ENCODE measurements at regions not wholly inside any gene's neighbourhood (a gene's known extent, or its start where the extent isn't known, plus 50 kb on each side); places are given as distances from the start of the nearest gene placed in this dataset.

DNA sequence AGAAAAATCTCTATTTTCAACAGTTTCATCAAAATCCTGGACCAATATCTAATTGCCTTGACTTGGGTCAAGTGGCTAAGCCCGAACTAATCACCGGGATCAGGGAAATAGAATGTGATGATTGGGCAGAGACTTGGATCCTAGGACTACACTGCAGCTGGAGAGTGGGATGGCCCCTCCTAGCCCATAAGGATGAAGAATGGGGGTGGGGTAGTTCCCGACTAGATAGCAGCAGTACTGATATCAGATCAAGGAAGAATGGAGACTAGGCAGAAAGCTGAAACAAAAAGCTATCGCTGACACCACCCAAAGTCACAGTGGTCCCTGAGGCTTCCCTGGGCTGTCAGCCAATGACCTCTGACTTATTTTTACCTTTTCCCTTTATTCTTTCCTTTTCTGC lies 160.4 kb upstream of the PHYHIPL start:
- no peaks in the 10 kb centered on the region for H4K20me1 ChIP-seq (replicated peaks; ENCODE audit: control insufficient read depth, extremely low read depth, insufficient read depth, low read length)
- H3K9ac ChIP-seq (replicated peaks; ENCODE audit: extremely low read depth, insufficient read depth, low read length) = no peak overlapping the region
- ChIA-PET CTCF (no interaction called here), POLR2A (no interaction called here)
- intact Hi-C loops (cut with micrococcal nuclease) = no loop called here
- H3K79me2 ChIP-seq (ENCODE audit: control insufficient read depth, insufficient read depth, low read length) = no peaks in the 10 kb centered on the region
- no peaks in the 10 kb centered on the region for H3K36me3 ChIP-seq (ENCODE audit: control insufficient read depth in 2 of 2, extremely low read depth in 1 of 2, insufficient read depth in 2 of 2, low read length in 2 of 2)
- H3K4me3 ChIP-seq (replicated peaks in 1 of 3; ENCODE audit: insufficient read depth in 1 of 3, low read depth in 1 of 3, low read length in 3 of 3) = no peak overlapping the region
- H3K27ac ChIP-seq (ENCODE audit: insufficient read depth, low read depth, low read length) = no peak overlapping the region
- no peak overlapping the region for H2AFZ ChIP-seq (ENCODE audit: low read depth, low read length)
- TF ChIP-seq FOS (IDR thresholded peaks at IDR 0.05; ENCODE audit: borderline replicate concordance, insufficient read depth, low read length) = no peak
- dilution Hi-C loops (cut with MboI; ENCODE audit: extremely low pct_ligation_motif_present, low sequenced_read_pairs) = no loop called here
- no peaks in the 10 kb centered on the region for H3K4me1 ChIP-seq (ENCODE audit: control insufficient read depth, extremely low read depth, insufficient read depth, low read length)
- BruUV-seq (replicated peaks) = no TSS peak
- DNase-seq (ENCODE audit: low read depth, low spot score) (no peak), FAIRE-seq (no peak)
- H3K27me3 ChIP-seq (ENCODE audit: control insufficient read depth in 2 of 2, insufficient read depth in 2 of 2, low read length in 2 of 2) = no peaks in the 10 kb centered on the region
- no peak overlapping the region for H3K4me2 ChIP-seq (ENCODE audit: insufficient read depth, low read length)
- H3K9me1 ChIP-seq (replicated peaks; ENCODE audit: control insufficient read depth, extremely low read depth, insufficient read depth, low read length) = no peaks in the 10 kb centered on the region
- no peaks in the 10 kb centered on the region for H3K9me3 ChIP-seq (replicated peaks; ENCODE audit: control insufficient read depth, insufficient read depth, low read length)

DNA sequence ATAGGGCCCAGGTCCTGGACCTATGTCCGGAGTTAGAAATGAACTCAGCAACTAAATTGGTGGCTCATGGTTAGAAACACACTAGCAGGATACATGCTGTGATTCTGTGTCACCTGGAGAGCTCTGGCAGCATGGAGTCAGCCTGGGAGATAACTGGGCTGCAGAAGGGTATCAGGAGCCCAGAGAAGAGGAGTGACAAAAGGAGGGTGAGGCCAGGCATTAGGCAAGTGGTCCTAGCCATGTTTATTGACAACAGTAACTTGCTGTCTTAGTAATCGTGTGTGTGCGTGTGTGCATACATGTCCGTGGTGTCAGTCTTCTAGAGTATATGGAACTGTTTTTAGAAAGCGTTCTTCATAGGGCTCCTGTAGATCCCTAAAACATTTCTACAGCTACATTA lies 157.5 kb upstream of the PHYHIPL start:
- FAIRE-seq (no peak), DNase-seq (ENCODE audit: low read depth, low spot score) (no peak)
- POLR2A ChIA-PET = no interaction called here
- no peaks in the 10 kb centered on the region for H4K20me1 ChIP-seq (replicated peaks; ENCODE audit: control insufficient read depth, extremely low read depth, insufficient read depth, low read length)
- H3K27ac ChIP-seq (ENCODE audit: insufficient read depth, low read depth, low read length) = no peak overlapping the region
- dilution Hi-C loops (cut with MboI; ENCODE audit: extremely low pct_ligation_motif_present, low sequenced_read_pairs) (no loop called here), intact Hi-C loops (cut with micrococcal nuclease) (no loop called here)
- no peaks in the 10 kb centered on the region for H3K9me1 ChIP-seq (replicated peaks; ENCODE audit: control insufficient read depth, extremely low read depth, insufficient read depth, low read length)
- H3K9ac ChIP-seq (replicated peaks; ENCODE audit: extremely low read depth, insufficient read depth, low read length) = no peak overlapping the region
- no peak overlapping the region for H3K4me2 ChIP-seq (ENCODE audit: insufficient read depth, low read length)
- no TSS peak for BruUV-seq (replicated peaks)
- H3K27me3 ChIP-seq (ENCODE audit: control insufficient read depth in 2 of 2, insufficient read depth in 2 of 2, low read length in 2 of 2) = no peaks in the 10 kb centered on the region
- H3K4me3 ChIP-seq (replicated peaks in 1 of 3; ENCODE audit: insufficient read depth in 1 of 3, low read depth in 1 of 3, low read length in 3 of 3) = no peak overlapping the region
- no peaks in the 10 kb centered on the region for H3K36me3 ChIP-seq (ENCODE audit: control insufficient read depth in 2 of 2, extremely low read depth in 1 of 2, insufficient read depth in 2 of 2, low read length in 2 of 2)
- no peaks in the 10 kb centered on the region for H3K79me2 ChIP-seq (ENCODE audit: control insufficient read depth, insufficient read depth, low read length)
- CTCF ChIA-PET = no interaction called here
- no peaks in the 10 kb centered on the region for H3K9me3 ChIP-seq (replicated peaks; ENCODE audit: control insufficient read depth, insufficient read depth, low read length)
- TF ChIP-seq POLR2AphosphoS5 (IDR thresholded peaks at IDR 0.05; ENCODE audit: insufficient read depth, low read depth, low read length) (no peak), GATA2 (IDR thresholded peaks at IDR 0.05; ENCODE audit: insufficient read depth, insufficient read length, low read depth, low read length) (no peak), JUN (IDR thresholded peaks at IDR 0.05; ENCODE audit: borderline replicate concordance, insufficient read depth, insufficient read length, low read depth) (no peak), MYC (IDR thresholded peaks at IDR 0.05; ENCODE audit: low read depth, low read length) (no peak), EZH2 (IDR thresholded peaks at IDR 0.05; ENCODE audit: borderline replicate concordance, low read depth, low read length, severe bottlenecking) (no peak), POLR2A (IDR thresholded peaks at IDR 0.05; ENCODE audit: low read depth, low read length) (no peak), FOS (IDR thresholded peaks at IDR 0.05; ENCODE audit: borderline replicate concordance, insufficient read depth, low read length) (no peak)
- TF ChIP-seq, protein P1, sequence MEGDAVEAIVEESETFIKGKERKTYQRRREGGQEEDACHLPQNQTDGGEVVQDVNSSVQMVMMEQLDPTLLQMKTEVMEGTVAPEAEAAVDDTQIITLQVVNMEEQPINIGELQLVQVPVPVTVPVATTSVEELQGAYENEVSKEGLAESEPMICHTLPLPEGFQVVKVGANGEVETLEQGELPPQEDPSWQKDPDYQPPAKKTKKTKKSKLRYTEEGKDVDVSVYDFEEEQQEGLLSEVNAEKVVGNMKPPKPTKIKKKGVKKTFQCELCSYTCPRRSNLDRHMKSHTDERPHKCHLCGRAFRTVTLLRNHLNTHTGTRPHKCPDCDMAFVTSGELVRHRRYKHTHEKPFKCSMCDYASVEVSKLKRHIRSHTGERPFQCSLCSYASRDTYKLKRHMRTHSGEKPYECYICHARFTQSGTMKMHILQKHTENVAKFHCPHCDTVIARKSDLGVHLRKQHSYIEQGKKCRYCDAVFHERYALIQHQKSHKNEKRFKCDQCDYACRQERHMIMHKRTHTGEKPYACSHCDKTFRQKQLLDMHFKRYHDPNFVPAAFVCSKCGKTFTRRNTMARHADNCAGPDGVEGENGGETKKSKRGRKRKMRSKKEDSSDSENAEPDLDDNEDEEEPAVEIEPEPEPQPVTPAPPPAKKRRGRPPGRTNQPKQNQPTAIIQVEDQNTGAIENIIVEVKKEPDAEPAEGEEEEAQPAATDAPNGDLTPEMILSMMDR (IDR thresholded peaks at IDR 0.05; ENCODE audit: extremely low read depth in 1 of 2, insufficient read depth in 1 of 2, low read depth in 1 of 2, low read length in 2 of 2) = no peak
- TF ChIP-seq, protein P2, sequence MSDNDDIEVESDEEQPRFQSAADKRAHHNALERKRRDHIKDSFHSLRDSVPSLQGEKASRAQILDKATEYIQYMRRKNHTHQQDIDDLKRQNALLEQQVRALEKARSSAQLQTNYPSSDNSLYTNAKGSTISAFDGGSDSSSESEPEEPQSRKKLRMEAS (IDR thresholded peaks at IDR 0.05; ENCODE audit: insufficient read depth, insufficient read length) = no peak
- no peak overlapping the region for H2AFZ ChIP-seq (ENCODE audit: low read depth, low read length)
- no peaks in the 10 kb centered on the region for H3K4me1 ChIP-seq (ENCODE audit: control insufficient read depth, extremely low read depth, insufficient read depth, low read length)

All from endothelial cell of umbilical vein (primary cell).